ENCODE measurements at regions not wholly inside any gene's neighbourhood (a gene's known extent, or its start where the extent isn't known, plus 50 kb on each side); places are given as distances from the start of the nearest gene placed in this dataset.

DNA sequence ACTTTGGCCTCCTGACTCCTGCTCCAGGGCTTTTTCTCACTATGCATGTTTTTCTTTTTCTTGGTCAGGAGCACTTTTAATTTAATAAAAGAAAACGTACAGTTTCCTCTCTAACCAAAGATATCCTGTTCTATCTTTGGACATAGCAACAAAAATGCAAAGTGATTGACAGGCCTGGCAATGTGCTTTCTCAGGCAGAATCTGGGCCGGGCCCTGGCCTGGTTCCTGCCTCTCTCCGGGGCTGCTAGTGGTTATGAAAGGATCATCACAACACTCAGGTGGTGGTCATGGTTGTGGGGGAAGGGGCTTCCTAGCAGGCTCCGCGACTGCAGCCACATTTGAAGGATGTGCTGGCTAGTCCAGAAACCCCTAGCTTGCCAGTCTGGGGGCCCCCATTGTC is 85.8 kb upstream of the USP24 start:
- TF ChIP-seq POLR2AphosphoS5 (IDR thresholded peaks at IDR 0.05) = no peak
- TF ChIP-seq POLR2A (IDR thresholded peaks at IDR 0.05) = no peak
- TF ChIP-seq, protein P1, sequence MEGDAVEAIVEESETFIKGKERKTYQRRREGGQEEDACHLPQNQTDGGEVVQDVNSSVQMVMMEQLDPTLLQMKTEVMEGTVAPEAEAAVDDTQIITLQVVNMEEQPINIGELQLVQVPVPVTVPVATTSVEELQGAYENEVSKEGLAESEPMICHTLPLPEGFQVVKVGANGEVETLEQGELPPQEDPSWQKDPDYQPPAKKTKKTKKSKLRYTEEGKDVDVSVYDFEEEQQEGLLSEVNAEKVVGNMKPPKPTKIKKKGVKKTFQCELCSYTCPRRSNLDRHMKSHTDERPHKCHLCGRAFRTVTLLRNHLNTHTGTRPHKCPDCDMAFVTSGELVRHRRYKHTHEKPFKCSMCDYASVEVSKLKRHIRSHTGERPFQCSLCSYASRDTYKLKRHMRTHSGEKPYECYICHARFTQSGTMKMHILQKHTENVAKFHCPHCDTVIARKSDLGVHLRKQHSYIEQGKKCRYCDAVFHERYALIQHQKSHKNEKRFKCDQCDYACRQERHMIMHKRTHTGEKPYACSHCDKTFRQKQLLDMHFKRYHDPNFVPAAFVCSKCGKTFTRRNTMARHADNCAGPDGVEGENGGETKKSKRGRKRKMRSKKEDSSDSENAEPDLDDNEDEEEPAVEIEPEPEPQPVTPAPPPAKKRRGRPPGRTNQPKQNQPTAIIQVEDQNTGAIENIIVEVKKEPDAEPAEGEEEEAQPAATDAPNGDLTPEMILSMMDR (IDR thresholded peaks at IDR 0.05) = no peak

Data from suprapubic skin (tissue), 4 donors.